ENCODE measurements at regions not wholly inside any gene's neighbourhood (a gene's known extent, or its start where the extent isn't known, plus 50 kb on each side); places are given as distances from the start of the nearest gene placed in this dataset.

DNA sequence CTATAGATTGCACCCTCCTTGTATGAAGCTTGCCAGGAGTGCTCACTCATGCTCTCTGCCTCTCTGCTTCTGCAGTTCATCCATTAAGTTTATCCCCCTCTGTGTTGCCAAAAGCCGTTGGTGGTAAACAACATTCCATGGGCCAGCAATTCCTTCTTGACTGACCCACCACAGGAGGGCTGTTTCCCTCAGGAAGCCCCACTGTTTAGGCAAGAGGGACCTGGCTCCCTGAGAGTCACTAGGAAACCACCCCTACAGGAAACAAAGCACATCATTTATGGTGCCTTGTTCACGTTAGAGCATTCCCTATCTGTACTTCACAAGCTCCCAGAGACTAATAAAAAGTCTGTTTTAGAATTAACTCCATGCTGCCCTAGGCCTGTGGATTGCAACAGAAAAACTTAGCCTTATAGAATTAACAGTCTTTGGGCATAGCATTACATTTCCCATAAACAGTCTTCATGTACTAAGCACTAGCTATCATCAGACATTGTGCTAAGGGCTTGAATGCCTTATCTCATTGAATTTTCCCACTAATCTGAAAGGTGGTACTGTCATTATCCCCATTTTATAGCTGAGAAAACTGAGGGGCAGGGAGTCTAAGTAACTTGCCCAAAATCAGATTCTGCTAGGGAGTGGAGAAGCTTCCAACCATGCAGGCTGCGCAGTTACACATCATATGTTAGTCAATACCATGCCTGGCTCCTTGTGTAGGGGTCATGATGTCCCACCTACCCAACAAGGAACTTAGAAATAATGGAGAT, 149.9 kb downstream of the SHQ1 start:
- Histone ChIP-seq H3K27me3 (ENCODE audit: control insufficient read depth, insufficient read depth, low read length) (no peaks in the 10 kb centered on the region), H3K4me3 (ENCODE audit: insufficient read depth, low read depth, low read length) (no peak overlapping the region), H3K36me3 (replicated peaks; ENCODE audit: control insufficient read depth, insufficient read depth, low read length) (no peaks in the 10 kb centered on the region)
- DNase-seq = peak; percentile 69

DNA sequence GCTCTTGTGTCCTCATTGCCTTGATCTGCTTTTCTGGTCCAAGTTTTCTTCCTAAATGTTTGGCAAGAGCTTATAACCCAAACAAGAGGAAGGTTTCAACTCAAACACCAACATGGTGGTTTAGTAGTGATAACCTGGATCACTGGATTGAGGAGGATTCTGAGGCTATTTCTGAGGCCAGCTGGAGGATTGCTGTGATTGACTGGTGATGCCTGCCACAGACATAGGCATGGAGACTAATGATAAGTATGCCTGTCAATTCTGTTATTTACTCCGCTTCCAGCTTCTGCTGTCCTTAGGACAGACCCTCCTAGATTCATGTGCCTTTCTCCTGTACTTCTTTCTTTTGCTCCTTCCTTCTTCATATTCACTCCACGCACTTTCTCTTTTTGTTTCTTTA, 150.5 kb downstream of the SHQ1 start:
- Histone ChIP-seq H3K4me3 (ENCODE audit: insufficient read depth, low read depth, low read length) (no peak overlapping the region), H3K36me3 (replicated peaks; ENCODE audit: control insufficient read depth, insufficient read depth, low read length) (no peaks in the 10 kb centered on the region), H3K27me3 (ENCODE audit: control insufficient read depth, insufficient read depth, low read length) (no peaks in the 10 kb centered on the region)
- DNase-seq = no peak

DNA sequence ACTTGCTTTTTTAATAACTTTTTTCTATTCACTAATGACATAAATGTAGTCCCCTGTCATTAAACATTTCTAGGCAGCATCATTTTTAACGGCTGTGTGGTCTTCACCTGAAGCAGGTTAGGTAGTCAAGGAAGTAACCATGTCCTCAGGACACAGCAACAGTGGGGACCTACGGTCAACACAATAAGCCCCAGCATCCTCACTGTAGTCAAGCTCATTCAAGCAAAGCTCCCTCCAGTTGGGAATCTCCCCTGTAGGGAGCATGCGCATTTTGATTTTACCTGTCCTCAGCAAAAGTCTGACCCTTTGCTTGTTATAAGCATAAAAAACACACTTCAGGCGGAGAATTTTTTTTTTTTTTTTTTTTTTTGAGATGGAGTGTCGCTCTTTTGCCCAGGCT, 151.4 kb downstream of the SHQ1 start:
- H3K36me3 ChIP-seq (replicated peaks; ENCODE audit: control insufficient read depth, insufficient read depth, low read length) = no peaks in the 10 kb centered on the region
- no peaks in the 10 kb centered on the region for H3K27me3 ChIP-seq (ENCODE audit: control insufficient read depth, insufficient read depth, low read length)
- DNase-seq = peak; percentile 59
- H3K4me3 ChIP-seq (ENCODE audit: insufficient read depth, low read depth, low read length) = no peak overlapping the region

DNA sequence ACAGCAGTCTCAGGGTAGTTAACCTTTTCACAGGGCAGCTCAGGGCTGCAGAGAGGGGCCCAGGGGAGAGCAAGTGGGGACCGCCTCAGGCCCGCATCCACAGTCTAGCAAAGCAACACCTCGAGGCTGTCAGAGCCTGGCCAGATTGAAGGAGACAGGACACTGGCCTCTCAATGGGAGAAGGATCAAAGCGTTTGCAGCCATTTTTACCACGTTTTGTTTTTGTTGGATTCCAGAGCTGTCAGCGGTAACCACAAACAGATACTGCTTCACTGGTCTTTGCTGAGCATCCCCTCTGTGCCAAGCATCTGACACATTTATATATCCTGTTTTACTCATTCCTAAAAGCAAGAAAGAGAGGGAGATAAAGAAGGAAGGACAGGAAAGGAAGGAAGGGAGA, 153.8 kb downstream of the SHQ1 start:
- no peak overlapping the region for H3K4me3 ChIP-seq (ENCODE audit: insufficient read depth, low read depth, low read length)
- DNase-seq = no peak
- H3K36me3 ChIP-seq (replicated peaks; ENCODE audit: control insufficient read depth, insufficient read depth, low read length) = no peaks in the 10 kb centered on the region
- H3K27me3 ChIP-seq (ENCODE audit: control insufficient read depth, insufficient read depth, low read length) = no peaks in the 10 kb centered on the region

DNA sequence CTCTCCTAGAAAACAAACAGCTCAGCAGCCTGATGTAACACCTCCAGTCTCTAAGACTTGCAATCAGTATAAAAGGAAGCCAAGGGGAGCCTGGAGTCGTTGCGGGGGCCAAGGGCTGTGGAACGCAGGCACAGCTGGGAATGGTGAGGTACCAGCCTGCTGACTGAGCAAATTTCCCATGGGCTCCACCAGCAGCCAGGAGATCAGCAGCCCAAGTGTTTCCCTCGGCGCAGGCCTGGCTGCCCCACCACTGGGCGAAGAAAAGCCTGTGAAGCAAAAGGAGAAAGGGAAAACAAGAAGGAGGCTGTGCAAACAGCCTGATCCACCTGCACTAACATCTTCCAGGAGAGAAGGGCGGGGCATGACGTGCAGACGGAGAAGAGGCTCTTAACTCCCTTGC, 155.3 kb downstream of the SHQ1 start:
- H3K27me3 ChIP-seq (ENCODE audit: control insufficient read depth, insufficient read depth, low read length) = no peaks in the 10 kb centered on the region
- peak; percentile 65 for DNase-seq
- no peak overlapping the region for H3K4me3 ChIP-seq (ENCODE audit: insufficient read depth, low read depth, low read length)
- H3K36me3 ChIP-seq (replicated peaks; ENCODE audit: control insufficient read depth, insufficient read depth, low read length) = no peaks in the 10 kb centered on the region

DNA sequence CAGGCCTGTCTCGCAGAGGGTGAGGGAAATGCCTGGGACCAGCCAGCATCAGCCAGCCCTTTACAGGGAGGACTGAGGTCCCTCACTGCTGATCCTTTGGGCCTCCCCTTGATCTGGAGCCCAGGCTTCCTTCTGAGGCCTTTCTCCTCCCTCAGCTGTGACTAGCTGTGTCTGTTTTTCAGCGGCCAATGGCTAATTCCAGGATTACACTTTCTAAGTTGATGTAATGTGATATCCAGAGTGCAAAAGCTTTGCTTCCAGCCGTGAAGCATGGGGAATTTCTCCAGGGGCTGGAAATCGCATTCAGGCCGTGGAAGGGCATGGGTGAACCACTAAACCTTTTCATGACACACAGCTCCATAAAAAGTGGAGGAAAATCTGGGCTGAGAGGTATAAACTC, 157.6 kb downstream of the SHQ1 start:
- H3K36me3 ChIP-seq (replicated peaks; ENCODE audit: control insufficient read depth, insufficient read depth, low read length) = no peaks in the 10 kb centered on the region

DNA sequence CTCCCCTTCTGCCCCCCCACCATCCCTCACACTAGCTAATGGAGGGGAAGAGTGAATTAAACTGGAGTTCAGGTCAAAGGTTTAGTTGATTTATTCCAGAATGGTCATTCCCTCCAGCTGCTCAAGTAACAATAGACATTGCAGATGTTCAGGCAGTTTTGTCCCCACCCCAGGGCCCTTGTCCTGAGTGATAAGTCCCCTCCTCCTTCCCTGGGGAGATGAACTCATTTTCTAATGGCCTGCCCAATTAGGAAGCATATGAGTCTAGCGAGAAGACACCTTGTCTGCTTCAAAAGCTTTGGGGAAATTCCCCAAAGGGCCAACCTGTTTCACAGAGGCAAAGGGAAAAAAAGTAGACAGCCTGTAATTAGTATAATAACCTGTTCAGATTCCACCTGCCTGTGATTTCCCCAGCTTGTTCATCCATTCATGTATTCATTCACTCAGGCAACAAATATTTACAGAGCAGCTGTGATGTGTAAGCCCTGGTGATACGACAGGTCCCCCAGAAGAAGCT, 165.3 kb downstream of the SHQ1 start:
- H3K27me3 ChIP-seq (ENCODE audit: control insufficient read depth, insufficient read depth, low read length) = no peaks in the 10 kb centered on the region
- H3K4me3 ChIP-seq (ENCODE audit: insufficient read depth, low read depth, low read length) = no peak overlapping the region
- no peak for DNase-seq

More for the DNA sequence above, 157.6 kb downstream of the SHQ1 start:
- Histone ChIP-seq H3K27me3 (ENCODE audit: control insufficient read depth, insufficient read depth, low read length) (no peaks in the 10 kb centered on the region), H3K4me3 (ENCODE audit: insufficient read depth, low read depth, low read length) (no peak overlapping the region)
- peak; percentile 44 for DNase-seq

DNA sequence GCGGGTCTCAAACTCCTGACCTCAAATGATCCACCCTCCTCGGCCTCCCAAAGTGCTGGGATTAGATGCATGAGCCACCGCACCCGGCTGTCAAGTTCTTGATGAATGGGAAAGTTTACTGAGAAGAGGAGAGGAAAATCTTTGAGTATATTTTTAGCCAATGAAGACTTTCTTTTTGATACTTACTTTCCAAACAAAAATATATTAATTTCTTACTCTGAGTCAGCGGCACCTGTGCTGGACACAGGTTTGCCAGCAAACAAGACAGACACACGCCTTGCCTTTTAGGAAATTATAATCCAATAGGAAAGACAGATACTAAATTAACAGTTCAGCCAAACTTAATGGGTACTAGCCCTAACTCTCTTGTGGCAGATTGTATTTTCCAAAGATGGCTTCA, 166.6 kb downstream of the SHQ1 start:
- no peak overlapping the region for H3K4me3 ChIP-seq (ENCODE audit: insufficient read depth, low read depth, low read length)
- no peaks in the 10 kb centered on the region for H3K27me3 ChIP-seq (ENCODE audit: control insufficient read depth, insufficient read depth, low read length)
- DNase-seq = no peak
- no peaks in the 10 kb centered on the region for H3K36me3 ChIP-seq (replicated peaks; ENCODE audit: control insufficient read depth, insufficient read depth, low read length)

More for the DNA sequence above, 165.3 kb downstream of the SHQ1 start:
- H3K36me3 ChIP-seq (replicated peaks; ENCODE audit: control insufficient read depth, insufficient read depth, low read length) = no peaks in the 10 kb centered on the region

DNA sequence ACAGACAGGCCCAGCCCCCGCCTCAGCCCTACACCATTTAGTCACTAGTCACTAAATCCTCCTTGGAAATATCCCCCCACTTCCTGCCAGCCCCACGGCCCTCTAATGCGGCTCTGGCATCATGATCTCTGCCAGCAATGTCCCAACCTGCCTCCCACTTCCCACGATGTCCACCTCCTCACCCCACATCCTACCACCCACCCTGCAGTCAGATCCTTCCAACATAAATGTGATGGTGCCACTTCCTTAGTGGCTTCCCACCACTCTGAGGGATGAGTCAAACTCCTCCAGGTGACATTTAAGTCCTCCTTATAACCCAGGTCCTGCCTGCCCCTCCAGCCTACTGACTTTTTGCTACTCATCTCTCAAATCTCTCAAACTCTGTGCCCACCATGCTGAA, 167.5 kb downstream of the SHQ1 start:
- DNase-seq = no peak
- Histone ChIP-seq H3K4me3 (ENCODE audit: insufficient read depth, low read depth, low read length) (no peak overlapping the region), H3K36me3 (replicated peaks; ENCODE audit: control insufficient read depth, insufficient read depth, low read length) (no peaks in the 10 kb centered on the region), H3K27me3 (ENCODE audit: control insufficient read depth, insufficient read depth, low read length) (no peaks in the 10 kb centered on the region)

DNA sequence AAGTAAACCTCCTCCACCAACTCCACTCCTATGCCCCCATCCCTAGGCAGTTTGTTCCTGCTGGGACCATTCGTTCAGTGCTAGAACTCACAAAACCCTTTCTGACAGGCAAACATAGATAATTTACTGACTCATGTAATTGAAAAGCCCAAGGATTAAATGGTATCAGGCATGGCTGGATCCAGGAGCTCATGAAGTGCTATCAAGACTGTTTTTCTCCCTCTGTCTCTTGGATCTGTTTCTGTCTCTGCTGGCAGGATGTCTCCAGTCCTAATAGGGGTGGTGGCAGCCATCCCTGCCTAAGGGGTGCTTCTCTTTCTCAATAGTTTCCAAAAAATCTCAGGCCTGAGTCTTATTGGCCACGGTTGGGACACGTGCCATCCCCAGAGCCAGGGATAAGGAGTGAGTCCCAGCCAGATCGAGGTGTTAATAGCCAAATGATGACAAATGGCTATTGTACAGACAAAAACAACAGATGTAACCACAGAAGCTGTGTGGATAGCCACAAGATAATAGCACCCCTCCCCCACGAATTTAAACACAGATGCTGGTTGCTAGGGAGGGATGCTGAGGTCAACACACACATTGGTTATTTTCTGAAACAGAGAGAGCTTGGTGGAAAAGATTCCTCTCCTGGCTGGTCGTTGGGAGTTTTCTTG, 168.6 kb downstream of the SHQ1 start:
- no peak for DNase-seq
- Histone ChIP-seq H3K36me3 (replicated peaks; ENCODE audit: control insufficient read depth, insufficient read depth, low read length) (no peaks in the 10 kb centered on the region), H3K27me3 (ENCODE audit: control insufficient read depth, insufficient read depth, low read length) (no peaks in the 10 kb centered on the region), H3K4me3 (ENCODE audit: insufficient read depth, low read depth, low read length) (no peak overlapping the region)

DNA sequence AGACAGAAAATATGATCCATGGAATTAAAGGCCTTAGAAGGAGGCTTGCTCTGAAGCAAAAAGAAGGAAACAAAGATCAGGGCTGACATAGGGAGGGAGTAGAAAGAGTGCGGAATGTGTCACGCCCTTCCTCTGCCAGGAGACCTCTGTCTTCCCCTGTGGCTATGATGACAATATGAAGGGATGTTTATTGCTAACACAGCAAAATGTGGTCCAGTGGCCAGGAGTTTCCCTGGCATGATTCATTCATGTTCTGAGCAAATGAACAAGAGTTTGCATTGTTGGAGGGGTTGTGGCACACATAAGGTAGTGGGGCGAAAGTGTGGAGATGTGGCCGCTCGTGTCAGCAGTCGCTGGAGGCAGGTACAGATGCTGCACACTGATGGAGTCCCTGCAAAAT, 169.4 kb downstream of the SHQ1 start:
- DNase-seq = no peak
- H3K27me3 ChIP-seq (ENCODE audit: control insufficient read depth, insufficient read depth, low read length) = no peaks in the 10 kb centered on the region
- no peak overlapping the region for H3K4me3 ChIP-seq (ENCODE audit: insufficient read depth, low read depth, low read length)
- H3K36me3 ChIP-seq (replicated peaks; ENCODE audit: control insufficient read depth, insufficient read depth, low read length) = no peaks in the 10 kb centered on the region

DNA sequence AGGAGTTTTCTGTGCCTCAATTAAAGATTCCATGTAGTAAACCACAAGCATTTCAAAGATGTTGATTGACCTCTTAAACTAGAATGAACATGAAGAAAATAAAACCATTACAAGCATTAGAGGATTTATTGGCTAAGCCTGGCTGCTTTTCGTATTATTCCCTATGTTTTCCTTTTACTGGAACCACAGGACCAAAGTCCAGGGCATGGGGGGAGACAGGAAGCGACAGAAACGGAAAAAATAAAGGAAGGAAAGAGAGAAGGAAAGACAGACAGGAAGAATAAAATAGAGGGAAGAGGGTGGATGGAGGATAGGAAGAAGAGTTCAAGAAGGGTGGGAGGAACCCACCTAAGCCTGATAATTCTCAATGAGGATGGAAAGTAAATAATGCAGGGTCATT, 169.9 kb downstream of the SHQ1 start:
- no peaks in the 10 kb centered on the region for H3K36me3 ChIP-seq (replicated peaks; ENCODE audit: control insufficient read depth, insufficient read depth, low read length)
- DNase-seq = no peak
- no peak overlapping the region for H3K4me3 ChIP-seq (ENCODE audit: insufficient read depth, low read depth, low read length)
- no peaks in the 10 kb centered on the region for H3K27me3 ChIP-seq (ENCODE audit: control insufficient read depth, insufficient read depth, low read length)

DNA sequence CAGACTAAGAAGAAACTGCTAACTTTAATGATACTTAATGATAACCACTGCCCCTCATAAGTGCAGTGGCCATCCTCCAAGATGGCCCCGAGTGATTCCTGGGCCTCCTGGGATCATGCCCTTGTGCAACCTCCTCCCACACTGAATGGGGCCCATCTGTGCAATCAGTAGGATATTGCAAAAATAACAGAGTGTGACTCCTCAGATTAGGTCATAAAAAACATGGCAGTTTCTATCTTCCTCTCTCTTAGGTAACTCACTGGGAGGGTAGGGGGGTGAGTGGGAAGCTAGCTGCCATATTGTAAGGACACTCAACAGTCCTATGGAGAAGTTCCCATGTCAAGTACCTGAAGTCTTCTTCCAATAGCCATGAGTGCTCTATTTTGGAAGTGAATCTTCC, 173.0 kb downstream of the SHQ1 start:
- Histone ChIP-seq H3K36me3 (replicated peaks; ENCODE audit: control insufficient read depth, insufficient read depth, low read length) (no peaks in the 10 kb centered on the region), H3K27me3 (ENCODE audit: control insufficient read depth, insufficient read depth, low read length) (0 out of 2 replicates have a peak, but pooled peaks cover 2% of the 10 kb centered on the region), H3K4me3 (ENCODE audit: insufficient read depth, low read depth, low read length) (no peak overlapping the region)
- no peak for DNase-seq

DNA sequence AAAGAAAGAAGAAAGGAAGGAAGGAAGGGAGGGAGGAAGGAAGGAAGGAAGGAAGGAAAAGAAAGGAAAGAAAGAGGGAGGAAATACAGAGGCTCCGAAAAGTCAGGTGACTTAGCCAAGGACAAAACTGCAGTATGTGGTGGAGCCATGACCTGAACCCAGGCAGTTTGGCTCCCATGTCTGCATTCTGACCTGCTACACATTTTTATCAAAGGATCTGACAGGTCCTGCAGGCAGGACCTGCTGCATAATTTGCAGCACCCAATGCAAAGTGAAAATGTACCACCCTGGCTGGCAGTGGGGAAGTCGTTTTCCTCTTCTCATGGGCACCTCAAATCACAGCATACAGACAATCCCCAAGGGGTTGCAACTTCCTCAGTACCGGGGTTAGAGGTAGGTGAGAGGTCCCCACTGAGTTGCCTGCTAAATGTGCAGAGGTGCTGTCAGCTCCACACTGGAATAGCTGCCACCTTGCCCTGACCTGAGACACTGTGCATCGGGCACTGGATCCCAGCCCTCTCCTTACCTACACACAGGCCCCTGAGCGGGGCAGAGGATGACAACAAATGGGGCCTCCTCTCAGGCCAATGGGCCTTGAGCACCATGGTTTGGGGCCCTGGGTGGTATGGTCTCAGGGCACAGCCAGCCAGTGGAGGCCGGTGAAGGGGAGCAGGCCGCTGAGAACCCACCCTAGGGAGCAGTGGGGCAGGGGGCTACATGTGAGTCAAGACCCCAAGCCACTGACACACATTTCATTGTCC, 175.1 kb downstream of the SHQ1 start:
- Histone ChIP-seq H3K27me3 (ENCODE audit: control insufficient read depth, insufficient read depth, low read length) (0 out of 2 replicates have a peak, but pooled peaks cover 2% of the 10 kb centered on the region), H3K36me3 (replicated peaks; ENCODE audit: control insufficient read depth, insufficient read depth, low read length) (no peaks in the 10 kb centered on the region), H3K4me3 (ENCODE audit: insufficient read depth, low read depth, low read length) (no peak overlapping the region)
- DNase-seq = no peak

DNA sequence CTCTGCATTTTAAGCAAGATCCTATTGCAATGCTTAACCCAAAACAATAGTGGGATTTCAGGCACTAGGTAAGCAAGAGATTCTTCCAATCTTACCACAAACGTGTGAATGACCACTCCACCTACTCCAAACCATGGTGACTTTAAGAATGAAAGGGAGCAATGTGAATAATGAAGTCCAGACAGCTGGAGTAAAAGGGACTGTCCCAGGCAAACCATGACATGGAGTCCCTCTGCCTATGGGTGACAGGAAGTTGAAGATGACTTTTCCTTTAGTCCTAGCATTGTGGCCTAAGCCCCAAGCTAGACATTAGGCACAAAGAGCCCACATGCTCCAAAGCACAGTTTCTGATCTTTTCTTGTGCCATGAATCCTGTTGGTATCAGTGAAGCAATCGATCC, 179.0 kb downstream of the SHQ1 start:
- H3K4me3 ChIP-seq (ENCODE audit: insufficient read depth, low read depth, low read length) = no peak overlapping the region
- H3K27me3 ChIP-seq (ENCODE audit: control insufficient read depth, insufficient read depth, low read length) = 0 out of 2 replicates have a peak, but pooled peaks cover 2% of the 10 kb centered on the region
- H3K36me3 ChIP-seq (replicated peaks; ENCODE audit: control insufficient read depth, insufficient read depth, low read length) = no peaks in the 10 kb centered on the region
- DNase-seq = no peak

Data from H7 (cell line).